IgD-negative memory B cell (primary cell): ENCODE measurements at regions not wholly inside any gene's neighbourhood (a gene's known extent, or its start where the extent isn't known, plus 50 kb on each side); places are given as distances from the start of the nearest gene placed in this dataset.

Experiments
- H3K27ac Mint-ChIP-seq, 3 donors: one replicate each; pipeline ENCODE4 v1.8.0; 2020 to 2022; ENCODE audit warnings: mild to moderate bottlenecking in 3 of 3, mixed read lengths in 3 of 3, moderate library complexity in 1 of 3
- H3K27me3 Mint-ChIP-seq: one replicate; pipeline ENCODE4 v1.8.0; 2021; ENCODE audit warnings: mixed read lengths
- H3K36me3 Mint-ChIP-seq: one replicate; pipeline ENCODE4 v1.8.0; 2020; ENCODE audit warnings: mild to moderate bottlenecking, mixed read lengths
- H3K4me1 Mint-ChIP-seq, 3 donors: one replicate each; pipeline ENCODE4 v1.8.0; 2020 to 2022; ENCODE audit warnings: mixed read lengths in 3 of 3, mild to moderate bottlenecking in 1 of 3
- H3K4me3 Mint-ChIP-seq, 4 donors: one replicate each; pipeline ENCODE4 v1.8.0; 2020 to 2022; ENCODE audit warnings: mild to moderate bottlenecking in 4 of 4, mixed read lengths in 4 of 4, moderate library complexity in 3 of 4
- H3K9me3 Mint-ChIP-seq, 3 donors: one replicate each; pipeline ENCODE4 v1.8.0; 2020 to 2021; ENCODE audit warnings: mixed read lengths in 3 of 3, mild to moderate bottlenecking in 1 of 3

GRCh38 chr2:203585516-203585915 lies 50.4 kb upstream of the RAPH1 start:
- Mint-ChIP-seq H3K27ac (no peak overlapping the region), H3K36me3 (no peaks in the 10 kb centered on the region), H3K9me3 (peaks cover 0 to 4% (median 0%) of the 10 kb centered on the region in 3 donors), H3K4me3 (peak overlapping the region in 1 of 4 donors; percentile 7), H3K4me1 (peaks cover 0 to 1% (median 0%) of the 10 kb centered on the region in 3 donors), H3K27me3 (peaks cover 38% of the 10 kb centered on the region)

DNA sequence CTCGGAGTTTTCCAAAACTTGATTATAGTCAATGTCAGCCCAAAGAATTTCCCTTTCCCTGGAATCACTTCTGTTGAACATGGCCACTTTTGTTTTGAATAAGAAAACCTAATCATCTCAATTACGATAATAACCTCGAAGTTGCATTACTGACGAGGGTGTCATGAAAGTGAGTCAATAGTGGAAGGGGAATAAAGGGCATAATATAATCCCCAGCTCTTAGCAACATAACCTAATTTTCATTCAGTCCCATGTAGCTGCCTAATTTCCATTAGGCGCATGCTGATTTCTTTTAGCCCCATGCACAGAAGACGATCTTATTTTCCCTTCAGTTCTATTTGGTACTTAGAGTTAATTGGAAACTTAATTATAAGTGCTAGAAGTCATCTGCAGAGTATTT lies 51.1 kb upstream of the RAPH1 start:
- Mint-ChIP-seq H3K36me3 (no peaks in the 10 kb centered on the region), H3K9me3 (peaks cover 0 to 4% (median 0%) of the 10 kb centered on the region in 3 donors), H3K4me1 (peaks cover 0 to 1% (median 0%) of the 10 kb centered on the region in 3 donors), H3K27ac (no peak overlapping the region), H3K27me3 (peaks cover 43% of the 10 kb centered on the region), H3K4me3 (no peak overlapping the region)

GRCh38 chr2:203586696-203587095 lies 51.6 kb upstream of the RAPH1 start:
- peaks cover 0 to 1% (median 0%) of the 10 kb centered on the region in 3 donors for H3K4me1 Mint-ChIP-seq
- peaks cover 47% of the 10 kb centered on the region for H3K27me3 Mint-ChIP-seq
- H3K36me3 Mint-ChIP-seq: no peaks in the 10 kb centered on the region
- peaks cover 0 to 4% (median 0%) of the 10 kb centered on the region in 3 donors for H3K9me3 Mint-ChIP-seq
- H3K27ac Mint-ChIP-seq: no peak overlapping the region
- H3K4me3 Mint-ChIP-seq: no peak overlapping the region

DNA sequence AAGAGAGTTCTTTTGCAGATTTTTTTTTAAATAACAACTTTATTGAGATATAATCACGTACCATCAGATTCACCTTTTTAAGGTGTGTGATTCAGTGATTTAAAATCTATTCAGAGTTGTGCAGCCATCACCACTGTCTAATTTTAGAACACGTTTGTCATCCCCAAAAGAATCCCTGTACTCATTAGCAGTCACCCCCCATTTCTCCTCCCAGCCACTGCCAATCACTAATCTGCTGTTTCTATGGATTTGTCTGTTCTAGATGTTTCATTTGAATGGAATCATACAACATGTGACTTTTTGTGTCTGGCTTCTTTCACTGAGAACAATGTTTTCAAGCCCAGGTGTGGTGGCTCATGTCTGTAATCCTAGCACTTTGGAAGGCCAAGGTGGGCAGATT lies 55.4 kb upstream of the RAPH1 start:
- Mint-ChIP-seq H3K4me1 (no peaks in the 10 kb centered on the region), H3K27me3 (peaks cover 39% of the 10 kb centered on the region), H3K9me3 (peaks cover 0 to 1% (median 0%) of the 10 kb centered on the region in 3 donors), H3K4me3 (no peak overlapping the region), H3K36me3 (no peaks in the 10 kb centered on the region), H3K27ac (no peak overlapping the region)

DNA sequence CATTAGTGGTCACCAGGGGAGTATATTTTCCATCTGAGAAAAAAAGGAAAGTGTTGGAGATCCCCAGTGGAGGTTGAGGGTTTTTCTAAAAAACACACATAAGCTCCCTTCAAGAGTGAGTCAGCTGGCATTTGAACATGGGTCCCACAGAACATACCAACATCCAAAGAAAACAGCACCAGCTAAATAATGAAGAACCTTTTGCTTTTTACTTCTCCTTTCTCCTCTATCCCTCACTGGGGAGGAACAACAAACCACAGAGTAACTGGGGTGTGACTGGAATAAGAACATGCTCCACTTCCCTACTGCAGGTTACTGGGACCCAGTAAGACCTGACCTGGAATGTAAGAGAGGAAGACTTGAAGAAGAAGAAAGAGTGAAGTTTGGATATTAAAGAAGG lies 56.5 kb upstream of the RAPH1 start:
- Mint-ChIP-seq H3K4me3 (no peak overlapping the region), H3K9me3 (peaks cover 0 to 3% (median 0%) of the 10 kb centered on the region in 3 donors), H3K27me3 (peaks cover 41% of the 10 kb centered on the region), H3K4me1 (no peaks in the 10 kb centered on the region), H3K27ac (peak overlapping the region in 1 of 3 donors; percentile 27), H3K36me3 (no peaks in the 10 kb centered on the region)

DNA sequence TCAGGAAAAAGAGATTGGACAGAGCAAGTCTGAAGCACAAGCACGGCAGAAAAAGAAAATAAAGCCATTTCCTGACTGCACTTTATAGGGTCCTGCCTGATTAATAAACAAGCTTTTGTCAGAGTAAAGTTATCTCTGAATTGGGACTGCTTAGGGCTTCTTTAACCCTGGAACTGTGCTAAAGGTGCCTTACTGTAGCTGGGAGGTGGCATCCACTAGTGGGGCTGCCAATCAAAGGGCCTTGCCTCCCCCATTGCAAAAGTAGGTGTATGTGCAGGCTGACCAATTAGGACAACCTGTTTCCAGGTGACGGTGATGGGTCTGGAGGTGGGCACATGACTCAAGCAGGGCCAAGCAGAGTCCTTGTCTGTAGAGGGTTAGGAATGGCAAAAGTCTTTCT lies 57.4 kb upstream of the RAPH1 start:
- Mint-ChIP-seq H3K27ac (no peak overlapping the region), H3K27me3 (peaks cover 42% of the 10 kb centered on the region), H3K36me3 (no peaks in the 10 kb centered on the region), H3K4me3 (no peak overlapping the region), H3K9me3 (peaks cover 0 to 1% (median 0%) of the 10 kb centered on the region in 3 donors), H3K4me1 (peaks cover 0 to 1% (median 0%) of the 10 kb centered on the region in 3 donors)

- Mint-ChIP-seq H3K27me3 (peaks cover 55% of the 10 kb centered on the region), H3K9me3 (peaks cover 2 to 8% (median 5%) of the 10 kb centered on the region in 3 donors), H3K4me1 (peaks cover 6 to 8% (median 7%) of the 10 kb centered on the region in 3 donors), H3K27ac (no peak overlapping the region), H3K36me3 (no peaks in the 10 kb centered on the region), H3K4me3 (no peak overlapping the region)
Measured at GRCh38 chr2:203594541-203594940, 59.4 kb upstream of the RAPH1 start.

DNA sequence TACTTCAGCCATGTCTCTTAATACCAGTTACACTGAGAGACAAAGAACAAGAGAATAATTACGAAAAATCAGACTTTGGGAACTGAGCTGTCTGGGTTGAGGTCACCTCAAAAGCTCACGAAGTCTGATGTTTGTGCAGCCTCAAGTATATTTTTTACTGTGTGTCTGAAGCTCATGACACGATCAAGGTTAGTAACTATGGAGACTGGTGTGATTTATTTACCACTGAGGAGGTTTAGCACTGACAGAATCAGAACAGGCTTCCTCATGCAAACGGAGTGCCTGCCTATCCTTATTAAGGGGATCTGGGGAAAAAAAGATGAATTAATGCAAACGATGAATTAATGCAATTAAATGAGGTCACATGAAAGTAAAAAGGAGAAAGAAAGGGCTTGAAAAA lies 61.1 kb upstream of the RAPH1 start:
- H3K4me1 Mint-ChIP-seq: peaks cover 6 to 8% (median 7%) of the 10 kb centered on the region in 3 donors
- H3K36me3 Mint-ChIP-seq: no peaks in the 10 kb centered on the region
- H3K27me3 Mint-ChIP-seq: peaks cover 56% of the 10 kb centered on the region
- peak overlapping the region in 1 of 4 donors; percentile 56 for H3K4me3 Mint-ChIP-seq
- H3K27ac Mint-ChIP-seq: no peak overlapping the region
- H3K9me3 Mint-ChIP-seq: peaks cover 4 to 14% (median 10%) of the 10 kb centered on the region in 3 donors

GRCh38 chr2:203599509-203599908 lies 64.4 kb upstream of the RAPH1 start:
- peaks cover 53% of the 10 kb centered on the region for H3K27me3 Mint-ChIP-seq
- H3K36me3 Mint-ChIP-seq: no peaks in the 10 kb centered on the region
- H3K4me3 Mint-ChIP-seq: no peak overlapping the region
- H3K4me1 Mint-ChIP-seq: peaks cover 6 to 8% (median 7%) of the 10 kb centered on the region in 3 donors
- peaks cover 4 to 14% (median 10%) of the 10 kb centered on the region in 3 donors for H3K9me3 Mint-ChIP-seq
- no peak overlapping the region for H3K27ac Mint-ChIP-seq

DNA sequence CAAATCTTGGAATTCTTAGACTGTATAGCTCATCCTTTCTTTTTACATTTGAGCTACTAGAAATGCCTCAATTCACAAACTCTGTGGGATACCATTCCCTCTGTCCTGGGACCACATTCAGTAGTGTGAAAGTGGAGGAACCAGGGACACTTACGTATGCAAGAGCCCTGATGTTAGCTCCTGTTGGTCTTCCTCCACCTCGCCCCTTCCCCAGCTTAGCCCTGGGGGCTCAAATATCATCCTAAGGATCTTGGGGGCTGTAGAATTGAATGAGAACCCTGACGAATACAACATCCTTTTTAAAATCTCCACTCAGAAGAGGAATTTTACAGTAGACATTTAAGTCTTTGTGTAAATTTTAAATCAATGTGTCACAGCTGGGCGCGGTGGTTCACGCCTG lies 65.2 kb upstream of the RAPH1 start:
- Mint-ChIP-seq H3K27me3 (peaks cover 53% of the 10 kb centered on the region), H3K4me3 (no peak overlapping the region), H3K9me3 (peaks cover 4 to 14% (median 10%) of the 10 kb centered on the region in 3 donors), H3K4me1 (peaks cover 6 to 8% (median 7%) of the 10 kb centered on the region in 3 donors), H3K36me3 (no peaks in the 10 kb centered on the region), H3K27ac (no peak overlapping the region)

DNA sequence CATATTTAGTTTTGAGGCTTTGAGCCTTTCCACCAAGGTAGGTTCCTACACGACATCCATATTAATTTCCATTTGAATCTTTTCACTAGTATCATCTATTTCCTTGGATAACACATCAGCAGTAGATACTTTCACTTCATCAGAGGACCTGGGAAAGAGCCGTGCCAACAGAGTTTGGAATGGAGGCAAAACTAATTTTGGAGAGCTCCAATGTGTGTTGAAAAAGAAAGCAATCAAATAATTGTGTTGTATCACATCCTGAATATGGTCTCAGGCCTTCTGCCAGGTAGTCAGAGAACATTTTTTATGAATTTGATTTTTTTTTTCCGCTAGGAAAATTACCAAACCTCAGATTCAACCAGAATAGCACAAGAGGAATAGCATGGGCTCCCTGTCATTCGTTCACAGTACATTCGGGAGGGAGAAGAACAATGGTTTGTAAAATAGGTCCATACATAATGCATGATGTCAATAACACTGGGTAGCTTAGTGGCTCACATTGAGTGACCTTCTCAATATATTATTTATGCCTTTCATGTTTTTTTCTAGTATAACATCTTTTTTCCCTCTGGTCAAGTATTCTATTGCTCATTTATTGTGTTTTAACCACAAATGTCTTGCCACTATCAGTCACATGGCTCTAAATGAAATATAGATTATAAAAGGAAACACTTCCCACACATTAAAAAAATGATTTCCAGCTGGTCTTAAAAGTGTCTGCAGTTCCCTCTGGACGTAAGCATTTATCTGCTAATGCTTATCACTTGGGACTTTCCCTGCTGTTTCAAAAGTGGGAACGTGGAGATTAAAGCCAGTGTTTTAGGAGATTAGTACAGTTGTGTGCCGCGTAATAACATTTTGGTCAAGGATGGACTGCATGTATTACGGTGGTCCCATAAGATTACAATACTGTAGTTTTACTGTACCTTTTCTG lies 68.6 kb upstream of the RAPH1 start:
- peaks cover 4 to 7% (median 5%) of the 10 kb centered on the region in 3 donors for H3K9me3 Mint-ChIP-seq
- H3K27ac Mint-ChIP-seq: peak overlapping the region in 1 of 3 donors; percentile 50
- no peaks in the 10 kb centered on the region for H3K36me3 Mint-ChIP-seq
- H3K27me3 Mint-ChIP-seq: peaks cover 35% of the 10 kb centered on the region
- no peaks in the 10 kb centered on the region for H3K4me1 Mint-ChIP-seq
- H3K4me3 Mint-ChIP-seq: no peak overlapping the region

DNA sequence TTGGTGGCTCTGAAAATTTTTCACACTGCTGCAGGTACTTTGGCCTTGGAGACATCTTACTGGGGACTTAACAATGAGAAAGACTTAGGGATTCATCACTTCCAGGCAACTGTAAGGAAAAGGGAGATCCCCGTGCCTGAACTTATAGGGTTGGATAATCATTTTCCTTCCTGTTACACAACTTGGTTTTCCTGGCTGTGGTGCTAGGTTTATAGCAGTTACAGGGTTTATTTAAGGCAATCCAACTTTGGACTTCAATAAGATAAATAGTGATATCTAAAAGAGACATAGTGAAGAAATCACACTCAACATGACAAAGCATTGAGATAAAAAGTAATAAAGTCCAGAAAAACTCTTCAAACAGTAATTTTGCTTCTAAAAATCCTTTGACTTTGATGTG lies 70.2 kb upstream of the RAPH1 start:
- Mint-ChIP-seq H3K4me3 (no peak overlapping the region), H3K4me1 (no peaks in the 10 kb centered on the region), H3K27me3 (peaks cover 29% of the 10 kb centered on the region), H3K9me3 (peaks cover 0 to 3% (median 0%) of the 10 kb centered on the region in 3 donors), H3K36me3 (no peaks in the 10 kb centered on the region), H3K27ac (no peak overlapping the region)

GRCh38 chr2:203606051-203606450 lies 71.0 kb upstream of the RAPH1 start:
- H3K4me1 Mint-ChIP-seq: no peaks in the 10 kb centered on the region

GRCh38 chr2:203610558-203610957 lies 75.5 kb upstream of the RAPH1 start:
- Mint-ChIP-seq H3K27me3 (peaks cover 21% of the 10 kb centered on the region), H3K36me3 (no peaks in the 10 kb centered on the region), H3K4me1 (no peaks in the 10 kb centered on the region), H3K9me3 (peaks cover 0 to under 1% (median 0%) of the 10 kb centered on the region in 3 donors), H3K27ac (no peak overlapping the region), H3K4me3 (no peak overlapping the region)

More at GRCh38 chr2:203606051-203606450, 71.0 kb upstream of the RAPH1 start:
- Mint-ChIP-seq H3K9me3 (no peaks in the 10 kb centered on the region), H3K4me3 (no peak overlapping the region), H3K27me3 (peaks cover 28% of the 10 kb centered on the region), H3K27ac (no peak overlapping the region), H3K36me3 (no peaks in the 10 kb centered on the region)

DNA sequence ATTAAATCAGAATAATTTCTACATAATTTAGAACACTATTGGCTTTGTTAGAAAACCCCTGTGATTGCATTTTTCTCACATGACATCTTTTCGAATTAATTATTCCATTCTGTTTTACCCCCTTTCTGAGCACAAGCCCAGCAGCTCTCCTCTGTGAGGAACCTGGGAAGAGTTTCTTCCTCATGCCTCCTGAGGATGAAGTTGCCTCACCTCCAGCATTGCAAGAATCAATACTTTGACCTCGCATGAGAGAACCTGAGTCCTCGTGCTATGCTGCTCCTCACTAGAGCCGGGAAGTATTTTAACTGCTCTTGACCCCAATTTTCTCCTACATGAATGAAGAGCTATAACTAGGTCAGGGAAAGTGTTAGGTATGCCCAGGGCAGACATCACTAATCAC lies 77.1 kb upstream of the RAPH1 start:
- H3K4me1 Mint-ChIP-seq: no peaks in the 10 kb centered on the region
- peaks cover 22% of the 10 kb centered on the region for H3K27me3 Mint-ChIP-seq
- H3K36me3 Mint-ChIP-seq: no peaks in the 10 kb centered on the region
- H3K27ac Mint-ChIP-seq: no peak overlapping the region
- peaks cover 0 to 2% (median 0%) of the 10 kb centered on the region in 3 donors for H3K9me3 Mint-ChIP-seq
- peak overlapping the region in 1 of 4 donors; percentile 38 for H3K4me3 Mint-ChIP-seq
